Astrocyte (in vitro differentiated cells and primary cell): ENCODE measurements at regions not wholly inside any gene's neighbourhood (a gene's known extent, or its start where the extent isn't known, plus 50 kb on each side); places are given as distances from the start of the nearest gene placed in this dataset.

Source experiments
- CTCF ChIP-seq: IDR thresholded peaks from 2 replicates; pipeline ENCODE4 v1.5.1; 2011; ENCODE audit warnings: low read depth, mild to moderate bottlenecking, inconsistent platforms, low read length, moderate library complexity; ENCODE audit not compliant: insufficient read depth
- EZH2 ChIP-seq: IDR thresholded peaks from 2 replicates; pipeline ENCODE4 v1.6.1; 2012; ENCODE audit warnings: mild to moderate bottlenecking, low read length, inconsistent platforms; ENCODE audit not compliant: insufficient read depth

- TF ChIP-seq CTCF, result no peak
- no peak for TF ChIP-seq EZH2
Observed at GRCh38 chr5:158060212-158060611, 201.3 kb upstream of the CLINT1 start.
